ENCODE measurements at regions not wholly inside any gene's neighbourhood (a gene's known extent, or its start where the extent isn't known, plus 50 kb on each side); places are given as distances from the start of the nearest gene placed in this dataset.

DNA sequence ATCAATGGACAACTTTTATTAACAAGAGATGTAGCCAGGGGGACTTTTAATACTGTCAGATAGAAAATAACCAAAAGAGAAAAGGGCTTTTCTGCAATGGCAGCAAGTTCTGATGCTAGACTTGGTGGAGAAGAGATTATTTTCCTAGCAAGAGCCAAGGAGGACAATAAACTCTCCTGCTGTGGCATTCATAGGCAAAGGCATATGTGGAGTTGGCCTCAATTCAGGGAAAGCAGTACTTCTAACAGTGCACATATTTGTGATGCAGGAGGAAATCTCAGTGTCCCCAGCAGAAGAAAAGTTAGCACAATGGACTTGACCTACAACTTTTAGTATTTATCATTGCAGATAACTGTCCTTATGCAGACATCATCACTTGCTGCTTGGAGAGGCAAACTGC lies 75.1 kb upstream of the GRIK1 start:
- no peak for TF ChIP-seq POLR2AphosphoS5 (IDR thresholded peaks at IDR 0.05)
- TF ChIP-seq, protein P1, sequence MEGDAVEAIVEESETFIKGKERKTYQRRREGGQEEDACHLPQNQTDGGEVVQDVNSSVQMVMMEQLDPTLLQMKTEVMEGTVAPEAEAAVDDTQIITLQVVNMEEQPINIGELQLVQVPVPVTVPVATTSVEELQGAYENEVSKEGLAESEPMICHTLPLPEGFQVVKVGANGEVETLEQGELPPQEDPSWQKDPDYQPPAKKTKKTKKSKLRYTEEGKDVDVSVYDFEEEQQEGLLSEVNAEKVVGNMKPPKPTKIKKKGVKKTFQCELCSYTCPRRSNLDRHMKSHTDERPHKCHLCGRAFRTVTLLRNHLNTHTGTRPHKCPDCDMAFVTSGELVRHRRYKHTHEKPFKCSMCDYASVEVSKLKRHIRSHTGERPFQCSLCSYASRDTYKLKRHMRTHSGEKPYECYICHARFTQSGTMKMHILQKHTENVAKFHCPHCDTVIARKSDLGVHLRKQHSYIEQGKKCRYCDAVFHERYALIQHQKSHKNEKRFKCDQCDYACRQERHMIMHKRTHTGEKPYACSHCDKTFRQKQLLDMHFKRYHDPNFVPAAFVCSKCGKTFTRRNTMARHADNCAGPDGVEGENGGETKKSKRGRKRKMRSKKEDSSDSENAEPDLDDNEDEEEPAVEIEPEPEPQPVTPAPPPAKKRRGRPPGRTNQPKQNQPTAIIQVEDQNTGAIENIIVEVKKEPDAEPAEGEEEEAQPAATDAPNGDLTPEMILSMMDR (IDR thresholded peaks at IDR 0.05): no peak
- TF ChIP-seq POLR2A (IDR thresholded peaks at IDR 0.05): no peak
- TF ChIP-seq EP300 (IDR thresholded peaks at IDR 0.05): no peak

Data from gastroesophageal sphincter (tissue), 3 donors.